A204.1 (cell line): ENCODE measurements at regions not wholly inside any gene's neighbourhood (a gene's known extent, or its start where the extent isn't known, plus 50 kb on each side); places are given as distances from the start of the nearest gene placed in this dataset.
"Not testable (repeated sequence)": the region's sequence is repeated elsewhere in the genome, so short reads cannot be mapped to it uniquely, and the experiment has no call there.

ENCODE experiments used
- FAIRE-seq: peaks from 2 replicates; lab custom pipeline; 2012; peaks lifted over from hg19 to GRCh38; lab: Jason Lieb, UNC

- FAIRE-seq = no peak
These were observed 996.4 kb upstream of the WWC1 start for GRCh38 chr5:167294882-167295680.

- FAIRE-seq = no peak
These were observed 995.8 kb upstream of the WWC1 start for GRCh38 chr5:167295681-167296005.

- FAIRE-seq = no peak
These were observed 995.4 kb upstream of the WWC1 start for GRCh38 chr5:167296066-167296465.

- FAIRE-seq = no peak
These were observed 994.8 kb upstream of the WWC1 start for GRCh38 chr5:167296661-167297060.

GRCh38 chr5:167299861-167300260 lies 991.6 kb upstream of the WWC1 start:
- not testable (repeated sequence) for FAIRE-seq

- FAIRE-seq = no peak
These were observed 987.9 kb upstream of the WWC1 start for GRCh38 chr5:167303582-167303981.

- FAIRE-seq = no peak
These were observed 986.5 kb upstream of the WWC1 start for GRCh38 chr5:167304834-167305469.

GRCh38 chr5:167305591-167306213 lies 985.7 kb upstream of the WWC1 start:
- FAIRE-seq = no peak

- no peak for FAIRE-seq
These were observed 984.4 kb upstream of the WWC1 start for GRCh38 chr5:167307042-167307441.

- no peak for FAIRE-seq
These were observed 983.0 kb upstream of the WWC1 start for GRCh38 chr5:167308466-167308865.

GRCh38 chr5:167309941-167310517 lies 981.4 kb upstream of the WWC1 start:
- FAIRE-seq = no peak

GRCh38 chr5:167311340-167311739 lies 980.1 kb upstream of the WWC1 start:
- FAIRE-seq = no peak

GRCh38 chr5:167312225-167312624 lies 979.2 kb upstream of the WWC1 start:
- no peak for FAIRE-seq

- FAIRE-seq = no peak
These were observed 975.7 kb upstream of the WWC1 start for GRCh38 chr5:167315762-167316161.

GRCh38 chr5:167317884-167318283 lies 973.6 kb upstream of the WWC1 start:
- FAIRE-seq = no peak

- FAIRE-seq = no peak
These were observed 972.2 kb upstream of the WWC1 start for GRCh38 chr5:167319243-167319642.

- no peak for FAIRE-seq
These were observed 971.4 kb upstream of the WWC1 start for GRCh38 chr5:167320019-167320418.

GRCh38 chr5:167332309-167332708 lies 959.1 kb upstream of the WWC1 start:
- no peak for FAIRE-seq

- no peak for FAIRE-seq
These were observed 955.3 kb upstream of the WWC1 start for GRCh38 chr5:167336161-167336560.

GRCh38 chr5:167339205-167339604 lies 952.2 kb upstream of the WWC1 start:
- no peak for FAIRE-seq

GRCh38 chr5:167346461-167346860 lies 945.0 kb upstream of the WWC1 start:
- FAIRE-seq = no peak

GRCh38 chr5:167348251-167348926 lies 943.1 kb upstream of the WWC1 start:
- no peak for FAIRE-seq

GRCh38 chr5:167348980-167349379 lies 942.5 kb upstream of the WWC1 start:
- no peak for FAIRE-seq
